KBM-7 (cell line): ENCODE measurements at regions not wholly inside any gene's neighbourhood (a gene's known extent, or its start where the extent isn't known, plus 50 kb on each side); places are given as distances from the start of the nearest gene placed in this dataset.

ENCODE experiments used
- DNase-seq: peaks from one replicate; pipeline ENCODE4 v3.0.0-alpha.2; 2015
- in situ Hi-C: fragments of 300-500 bp; cut with MboI; formaldehyde crosslinking; loops from 2 replicates; pipeline ENCODE4 v1.14.3; 2020; ENCODE audit warnings: low sequenced_read_pairs, low pct_unique_long_range_greater_than_20kb, mixed read lengths

GRCh38 chr1:30337324-30337620 lies 386.1 kb downstream of the MATN1 start:
- no peak for DNase-seq
- in situ Hi-C loops, result no loop called here

- DNase-seq, result no peak
- in situ Hi-C loops, result no loop called here
These were observed 386.6 kb downstream of the MATN1 start for GRCh38 chr1:30336550-30337323.

GRCh38 chr1:30335997-30336390 lies 387.4 kb downstream of the MATN1 start:
- no peak for DNase-seq
- in situ Hi-C loops, result no loop called here

- in situ Hi-C loops, result no loop called here
- DNase-seq, result no peak
These were observed 387.9 kb downstream of the MATN1 start for GRCh38 chr1:30335389-30335996.

GRCh38 chr1:30334767-30335166 lies 388.6 kb downstream of the MATN1 start:
- DNase-seq, result no peak
- in situ Hi-C loops, result no loop called here

GRCh38 chr1:30332116-30333094 lies 391.0 kb downstream of the MATN1 start:
- no peak for DNase-seq
- in situ Hi-C loops, result no loop called here

GRCh38 chr1:30331415-30332065 lies 391.8 kb downstream of the MATN1 start:
- in situ Hi-C loops, result no loop called here

GRCh38 chr1:30330644-30331043 lies 392.7 kb downstream of the MATN1 start:
- DNase-seq, result no peak
- in situ Hi-C loops, result no loop called here

More at GRCh38 chr1:30331415-30332065, 391.8 kb downstream of the MATN1 start:
- DNase-seq, result no peak

- in situ Hi-C loops, result no loop called here
- no peak for DNase-seq
These were observed 393.4 kb downstream of the MATN1 start for GRCh38 chr1:30329802-30330557.

- in situ Hi-C loops, result no loop called here
- no peak for DNase-seq
These were observed 394.1 kb downstream of the MATN1 start for GRCh38 chr1:30329263-30329753.

- in situ Hi-C loops, result no loop called here
- DNase-seq, result no peak
These were observed 394.8 kb downstream of the MATN1 start for GRCh38 chr1:30328401-30329262.

- DNase-seq, result no peak
- in situ Hi-C loops, result no loop called here
These were observed 395.4 kb downstream of the MATN1 start for GRCh38 chr1:30328100-30328370.

- in situ Hi-C loops, result no loop called here
- DNase-seq, result no peak
These were observed 395.9 kb downstream of the MATN1 start for GRCh38 chr1:30327370-30328099.

GRCh38 chr1:30325999-30326398 lies 397.4 kb downstream of the MATN1 start:
- in situ Hi-C loops, result no loop called here
- DNase-seq, result no peak

- in situ Hi-C loops, result no loop called here
- DNase-seq, result no peak
These were observed 398.1 kb downstream of the MATN1 start for GRCh38 chr1:30325085-30325935.

- DNase-seq, result no peak
- in situ Hi-C loops, result no loop called here
These were observed 398.9 kb downstream of the MATN1 start for GRCh38 chr1:30324251-30325084.
